H1 (cell line): ENCODE measurements at regions not wholly inside any gene's neighbourhood (a gene's known extent, or its start where the extent isn't known, plus 50 kb on each side); places are given as distances from the start of the nearest gene placed in this dataset.

Source experiments
- CTCF ChIA-PET: fragments of 300-600 bp; sonication (Branson Sonifier 250); formaldehyde crosslinking; loops from one replicate; lab custom pipeline; 2021; ENCODE audit not compliant: partially characterized antibody; lab: Charles Lee
- POLR2A ChIA-PET: fragments of 300-600 bp; sonication (Branson Sonifier 250); formaldehyde crosslinking; loops from one replicate; lab custom pipeline; 2021; ENCODE audit warnings: inconsistent platforms; ENCODE audit not compliant: partially characterized antibody; lab: Charles Lee
- DNase-seq, 2 experiments: peaks; one replicate each; pipeline versions ENCODE4 v3.0.0 to v3.0.0-alpha.2; 2010 to 2022; ENCODE audit warnings: low spot score in 2 of 2, low read depth in 1 of 2, mixed read lengths in 1 of 2
- FAIRE-seq: peaks from 2 replicates; lab custom pipeline; 2011; peaks lifted over from hg19 to GRCh38; lab: Jason Lieb, UNC
- H2AFZ ChIP-seq: 2 replicates; pipeline ENCODE4 v1.8.1; 2012; ENCODE audit warnings: low read length, inconsistent platforms
- H2AK5ac ChIP-seq: 2 replicates; pipeline ENCODE4 v1.6.1; 2013; ENCODE audit warnings: low read depth, low read length
- H2BK120ac ChIP-seq: replicated peaks from 2 replicates; pipeline ENCODE3; 2013; ENCODE audit warnings: low read depth, low read length, inconsistent platforms
- H2BK12ac ChIP-seq: 2 replicates; pipeline ENCODE4 v1.6.1; 2013; ENCODE audit warnings: low read depth, low read length
- H2BK15ac ChIP-seq: 2 replicates; pipeline ENCODE4 v1.6.1; 2013; ENCODE audit warnings: low read length
- H2BK20ac ChIP-seq: 2 replicates; pipeline ENCODE4 v1.6.1; 2013; ENCODE audit warnings: low read length
- H2BK5ac ChIP-seq: 2 replicates; pipeline ENCODE4 v1.6.1; 2013; ENCODE audit warnings: low read depth, low read length
- H3K14ac ChIP-seq: 2 replicates; pipeline ENCODE4 v1.6.1; 2013; ENCODE audit warnings: inconsistent platforms; ENCODE audit not compliant: insufficient read length
- H3K18ac ChIP-seq: 2 replicates; pipeline ENCODE4 v1.6.1; 2013; ENCODE audit warnings: low read length; ENCODE audit errors: extremely low read depth
- H3K23ac ChIP-seq: 2 replicates; pipeline ENCODE4 v1.6.1; 2013; ENCODE audit warnings: inconsistent platforms; ENCODE audit not compliant: insufficient read length
- H3K23me2 ChIP-seq: 2 replicates; pipeline ENCODE4 v1.6.1; 2013; ENCODE audit warnings: low read depth, low read length
- H3K27ac ChIP-seq: 2 replicates; pipeline ENCODE4 v1.6.1; 2011; ENCODE audit warnings: low read depth, low read length, inconsistent platforms
- H3K27me3 ChIP-seq, 4 experiments: replicated peaks in 1 of 4; 1 replicate in 1 of 4; 2 replicates in 3 of 4; pipeline versions ENCODE4 v1.6.1 to v1.8.1; 2011 to 2013; ENCODE audit warnings: low read length in 3 of 4, mild to moderate bottlenecking in 3 of 4, inconsistent platforms in 2 of 4, mixed read lengths in 2 of 4, moderate library complexity in 1 of 4; ENCODE audit not compliant: control insufficient read depth in 3 of 4, insufficient read depth in 3 of 4; ENCODE audit errors: extremely low read depth in 1 of 4
- H3K36me3 ChIP-seq, 4 experiments: 2 replicates each; pipeline versions ENCODE4 v1.6.1 to v1.8.1; 2011 to 2013; ENCODE audit warnings: mild to moderate bottlenecking in 4 of 4, low read length in 3 of 4, moderate library complexity in 2 of 4, control low read depth in 1 of 4, inconsistent platforms in 1 of 4; ENCODE audit not compliant: insufficient read depth in 4 of 4, control insufficient read depth in 2 of 4
- H3K4ac ChIP-seq: replicated peaks from 2 replicates; pipeline ENCODE3; 2013; ENCODE audit warnings: low read length, low read depth, mixed read lengths, inconsistent platforms; ENCODE audit not compliant: insufficient read length
- H3K4me1 ChIP-seq, 4 experiments: replicated peaks in 1 of 4; 1 replicate in 1 of 4; 2 replicates in 3 of 4; pipeline versions ENCODE4 v1.6.1 to v1.8.1; 2011 to 2013; ENCODE audit warnings: low read length in 3 of 4, inconsistent platforms in 2 of 4, mixed read lengths in 1 of 4; ENCODE audit not compliant: insufficient read depth in 4 of 4, control insufficient read depth in 3 of 4
- H3K4me2 ChIP-seq, 2 experiments: 2 replicates each; pipeline versions ENCODE4 v1.6.1 to v1.8.1; 2011 to 2013; ENCODE audit warnings: low read depth in 2 of 2, low read length in 2 of 2, control low read depth in 1 of 2, inconsistent platforms in 1 of 2, mild to moderate bottlenecking in 1 of 2; ENCODE audit not compliant: insufficient read depth in 1 of 2
- H3K4me3 ChIP-seq, 4 experiments: fragments of 200-600, 300-600 bp in 1 of 4; sonication (generic), shearing (Covaris generic), sonication (Bioruptor Twin) in 1 of 4; 2 replicates each; pipeline versions ENCODE4 v1.5.1 to v1.8.1; 2011 to 2016; ENCODE audit warnings: low read length in 4 of 4, low read depth in 3 of 4, control low read depth in 2 of 4, inconsistent platforms in 2 of 4, mild to moderate bottlenecking in 2 of 4, mixed read lengths in 1 of 4, moderate library complexity in 1 of 4; ENCODE audit not compliant: insufficient read depth in 2 of 4; ENCODE audit errors: extremely low read depth in 1 of 4
- H3K56ac ChIP-seq: replicated peaks from 2 replicates; pipeline ENCODE3; 2013; ENCODE audit warnings: low read depth, mild to moderate bottlenecking, mixed read lengths, low read length, inconsistent platforms; ENCODE audit not compliant: insufficient read length
- H3K79me1 ChIP-seq: 2 replicates; pipeline ENCODE4 v1.6.1; 2013; ENCODE audit warnings: low read depth, low read length, control low read depth
- H3K79me2 ChIP-seq, 2 experiments: 2 replicates each; pipeline versions ENCODE4 v1.6.1 to v1.8.1; 2012 to 2013; ENCODE audit warnings: low read length in 2 of 2, mild to moderate bottlenecking in 2 of 2, inconsistent platforms in 1 of 2; ENCODE audit not compliant: insufficient read depth in 2 of 2, control insufficient read depth in 1 of 2
- H3K9ac ChIP-seq, 4 experiments: replicated peaks in 1 of 4; 1 replicate in 1 of 4; 2 replicates in 3 of 4; pipeline versions ENCODE4 v1.6.1 to v1.8.1; 2011 to 2013; ENCODE audit warnings: low read depth in 3 of 4, low read length in 3 of 4, control low read depth in 2 of 4, mild to moderate bottlenecking in 2 of 4, moderate library complexity in 2 of 4, inconsistent platforms in 1 of 4; ENCODE audit errors: extremely low read depth in 1 of 4
- H3K9me3 ChIP-seq, 2 experiments: 2 replicates each; pipeline versions ENCODE4 v1.6.1 to v1.8.1; 2012 to 2013; ENCODE audit warnings: mild to moderate bottlenecking in 2 of 2, moderate library complexity in 2 of 2, control low read depth in 1 of 2, inconsistent platforms in 1 of 2, low read depth in 1 of 2, low read length in 1 of 2, mixed read lengths in 1 of 2; ENCODE audit not compliant: insufficient read depth in 2 of 2
- H4K20me1 ChIP-seq, 2 experiments: replicated peaks in 1 of 2; 2 replicates each; pipeline versions ENCODE3 to v1.8.1; 2011 to 2013; ENCODE audit warnings: inconsistent platforms in 2 of 2, low read length in 2 of 2, mild to moderate bottlenecking in 1 of 2; ENCODE audit not compliant: insufficient read depth in 2 of 2, control insufficient read depth in 1 of 2
- H4K5ac ChIP-seq: 2 replicates; pipeline ENCODE4 v1.6.1; 2013; ENCODE audit warnings: low read length, low read depth, mixed read lengths, inconsistent platforms; ENCODE audit not compliant: insufficient read length
- H4K8ac ChIP-seq: 2 replicates; pipeline ENCODE4 v1.8.0; 2013; ENCODE audit warnings: mild to moderate bottlenecking, moderate library complexity, low read length, inconsistent platforms; ENCODE audit not compliant: insufficient read depth; ENCODE audit errors: extremely low read depth
- H4K91ac ChIP-seq: replicated peaks from 2 replicates; pipeline ENCODE3; 2013; ENCODE audit warnings: low read length, mixed read lengths, inconsistent platforms; ENCODE audit not compliant: insufficient read length
- BCL11A ChIP-seq, 2 experiments: IDR thresholded peaks; one replicate each; pipeline ENCODE4 v1.6.1; 2011; ENCODE audit warnings: low read depth in 2 of 2, low read length in 2 of 2, mild to moderate bottlenecking in 2 of 2
- CBX8 ChIP-seq: fragments of 300-800, 300-1000 bp; sonication (generic); IDR thresholded peaks from 2 replicates; pipeline ENCODE4 v1.7.1; 2016; ENCODE audit warnings: low read depth, low read length, borderline replicate concordance
- CREB1 ChIP-seq: IDR thresholded peaks from 2 replicates; pipeline ENCODE4 v1.6.1; 2012; ENCODE audit warnings: inconsistent platforms
- EGR1 ChIP-seq: IDR thresholded peaks from 2 replicates; pipeline ENCODE4 v1.6.1; 2011; ENCODE audit warnings: low read depth, low read length, borderline replicate concordance
- GTF2F1 ChIP-seq: IDR thresholded peaks from 2 replicates; pipeline ENCODE4 v1.6.1; 2012; ENCODE audit warnings: low read depth, low read length, improper control_type of control experiment, borderline replicate concordance
- HDAC6 ChIP-seq: IDR thresholded peaks from one replicate; pipeline ENCODE4 v1.7.1; 2012; ENCODE audit warnings: low read depth, mild to moderate bottlenecking, inconsistent platforms, low read length, moderate library complexity
- JUN ChIP-seq: IDR thresholded peaks from 2 replicates; pipeline ENCODE4 v1.6.1; 2011; ENCODE audit warnings: low read depth, mild to moderate bottlenecking, improper control_type of control experiment, low read length
- KDM5A ChIP-seq: fragments of 200-600 bp; IDR thresholded peaks from 2 replicates; pipeline ENCODE4 v1.7.1; 2012; ENCODE audit warnings: mild to moderate bottlenecking, low read length, inconsistent platforms, mixed read lengths
- MAX ChIP-seq: IDR thresholded peaks from 2 replicates; pipeline ENCODE4 v1.6.1; 2012; ENCODE audit warnings: inconsistent platforms
- NANOG ChIP-seq: IDR thresholded peaks from 2 replicates; pipeline ENCODE4 v1.6.1; 2011; ENCODE audit warnings: low read length, low read depth, mild to moderate bottlenecking, inconsistent platforms; ENCODE audit not compliant: insufficient read depth, poor library complexity, severe bottlenecking
- POLR2A ChIP-seq, 2 experiments: IDR thresholded peaks; 1 replicate in 1 of 2; 2 replicates in 1 of 2; pipeline ENCODE4 v1.6.1; 2011; ENCODE audit warnings: low read depth in 2 of 2, low read length in 2 of 2, mild to moderate bottlenecking in 2 of 2; ENCODE audit errors: control extremely low read depth in 1 of 2
- POLR2AphosphoS5 ChIP-seq: IDR thresholded peaks from 2 replicates; pipeline ENCODE4 v1.6.1; 2011; ENCODE audit warnings: low read depth, low read length
- RNF2 ChIP-seq: fragments of 200-900, 300-1000 bp; sonication (generic); IDR thresholded peaks from 2 replicates; pipeline ENCODE4 v1.7.1; 2016; ENCODE audit warnings: borderline replicate concordance, low read depth, mild to moderate bottlenecking, antibody characterized with exemption, low read length; ENCODE audit not compliant: poor library complexity, severe bottlenecking; ENCODE audit errors: missing control alignments
- SIN3A ChIP-seq, 2 experiments: IDR thresholded peaks in 1 of 2; conservative IDR thresholded peaks in 1 of 2; 2 replicates each; pipeline ENCODE4 v1.6.1; 2011 to 2012; ENCODE audit warnings: low read length in 2 of 2, improper control_type of control experiment in 1 of 2, low read depth in 1 of 2, mild to moderate bottlenecking in 1 of 2
- SIRT6 ChIP-seq: IDR thresholded peaks from one replicate; pipeline ENCODE4 v1.7.1; 2012; ENCODE audit warnings: low read length, inconsistent platforms
- SP1 ChIP-seq: IDR thresholded peaks from 2 replicates; pipeline ENCODE4 v1.6.1; 2011; ENCODE audit warnings: low read depth, low read length
- WGBS, 2 experiments: shearing (Covaris generic) in 1 of 2; methylation state at CpG; one replicate each; pipeline versions ENCODE4 v1.1.6 to v1.1.7; 2013 to 2015; ENCODE audit warnings: low lambda C conversion rate in 2 of 2, mixed read lengths in 2 of 2, inconsistent platforms in 1 of 2, low coverage in 1 of 2, missing lambda C conversion rate in 1 of 2; ENCODE audit not compliant: insufficient replicate concordance in 2 of 2, insufficient coverage in 1 of 2, insufficient read length in 1 of 2; ENCODE audit errors: extremely low coverage in 1 of 2, missing lambda C conversion rate in 1 of 2; 5-methylcytosine and 5-hydroxymethylcytosine counted together

- no peaks in the 10 kb centered on the region for H3K27me3 ChIP-seq
- no peak overlapping the region for H3K18ac ChIP-seq
- H3K14ac ChIP-seq = no peak overlapping the region
- no peak overlapping the region for H2BK15ac ChIP-seq
- FAIRE-seq = no peak
- H3K23ac ChIP-seq = no peak overlapping the region
- no peak overlapping the region for H3K27ac ChIP-seq
- no peaks in the 10 kb centered on the region for H4K20me1 ChIP-seq
- H2BK20ac ChIP-seq = no peak overlapping the region
- POLR2A ChIA-PET = no interaction called here
- peaks cover 4 to 12% (median 11%) of the 10 kb centered on the region in 4 experiments for H3K4me1 ChIP-seq
- H3K4ac ChIP-seq = no peak overlapping the region
- H3K9ac ChIP-seq = no peak overlapping the region
- no peak overlapping the region for H2AK5ac ChIP-seq
- H2BK12ac ChIP-seq = no peak overlapping the region
- H2BK120ac ChIP-seq = no peak overlapping the region
- H4K91ac ChIP-seq = no peak overlapping the region
- no peaks in the 10 kb centered on the region for H3K79me1 ChIP-seq
- DNase-seq = no peak
- no peak overlapping the region for H2BK5ac ChIP-seq
- no peak overlapping the region for H2AFZ ChIP-seq
- no peak overlapping the region for H3K4me3 ChIP-seq
- H4K5ac ChIP-seq = no peak overlapping the region
- no peak overlapping the region for H3K56ac ChIP-seq
- no peaks in the 10 kb centered on the region for H3K36me3 ChIP-seq
- no peaks in the 10 kb centered on the region for H3K79me2 ChIP-seq
- H3K4me2 ChIP-seq = no peak overlapping the region
- 91% methylated on average over 1 of the region's 1 CpG; no CpG with 5 or more reads in 1 of the 2 experiments for WGBS, 2 experiments
- no peaks in the 10 kb centered on the region for H3K9me3 ChIP-seq
- CTCF ChIA-PET = interaction anchor here (0.8 kb wide), 1 partner anchor 8 kb away, joined by 3 read pairs; no protein-coding TSS in a partner anchor
- H4K8ac ChIP-seq = no peak overlapping the region
- H3K23me2 ChIP-seq = no peaks in the 10 kb centered on the region
- TF ChIP-seq MAX (no peak), GTF2F1 (no peak), HDAC6 (no peak), SP1 (no peak), JUN (no peak), KDM5A (no peak), CBX8 (no peak), NANOG (no peak), SIN3A (conservative IDR thresholded peaks at IDR 0.05 in 1 of 2, IDR thresholded peaks at IDR 0.05 in 1 of 2; ENCODE audit: low read depth in 1 of 2, low read length in 2 of 2) (no peak), CREB1 (no peak), BCL11A (IDR thresholded peaks at IDR 0.05; ENCODE audit: low read depth in 2 of 2, low read length in 2 of 2) (no peak), POLR2A (IDR thresholded peaks at IDR 0.05; ENCODE audit: control extremely low read depth in 1 of 2, low read depth in 2 of 2, low read length in 2 of 2) (no peak), POLR2AphosphoS5 (no peak), SIRT6 (no peak), EGR1 (no peak), RNF2 (no peak)
These were observed 158.0 kb upstream of the TMC3 start for GRCh38 chr15:81532001-81532400.
